Muscle layer of colon (tissue), 2 donors: ENCODE measurements at regions not wholly inside any gene's neighbourhood (a gene's known extent, or its start where the extent isn't known, plus 50 kb on each side); places are given as distances from the start of the nearest gene placed in this dataset.

Experiments used
- H3K27ac ChIP-seq: one replicate; pipeline ENCODE4 v1.7.0; 2013; ENCODE audit warnings: low read depth, mild to moderate bottlenecking, low read length, moderate library complexity
- H3K27me3 ChIP-seq, 2 donors: one replicate each; pipeline ENCODE4 v1.7.0; 2013; ENCODE audit warnings: low read length in 2 of 2, mild to moderate bottlenecking in 2 of 2; ENCODE audit not compliant: insufficient read depth in 2 of 2, control insufficient read depth in 1 of 2
- H3K36me3 ChIP-seq: one replicate; pipeline ENCODE4 v1.7.0; 2013; ENCODE audit warnings: mild to moderate bottlenecking, low read length; ENCODE audit not compliant: insufficient read depth
- H3K4me1 ChIP-seq: one replicate; pipeline ENCODE4 v1.7.0; 2013; ENCODE audit warnings: mild to moderate bottlenecking, low read length; ENCODE audit not compliant: insufficient read depth
- H3K4me3 ChIP-seq, 2 donors: one replicate each; pipeline ENCODE4 v1.7.0; 2013; ENCODE audit warnings: low read length in 2 of 2, low read depth in 1 of 2, mild to moderate bottlenecking in 1 of 2, moderate library complexity in 1 of 2
- H3K9ac ChIP-seq: one replicate; pipeline ENCODE4 v1.7.0; 2013; ENCODE audit warnings: low read length
- H3K9me3 ChIP-seq: one replicate; pipeline ENCODE4 v1.7.0; 2013; ENCODE audit warnings: mild to moderate bottlenecking, low read length
- donor health status: abdominal sarcoma.
- donor health status: Adenocarcinoma of cecum.

GRCh38 chr17:71399221-71399620, 721.6 kb upstream of the SOX9 start:
- Histone ChIP-seq H3K27ac (no peak overlapping the region), H3K36me3 (no peaks in the 10 kb centered on the region), H3K9ac (no peak overlapping the region), H3K9me3 (no peaks in the 10 kb centered on the region), H3K4me1 (no peaks in the 10 kb centered on the region), H3K4me3 (no peak overlapping the region), H3K27me3 (no peaks in the 10 kb centered on the region)

DNA sequence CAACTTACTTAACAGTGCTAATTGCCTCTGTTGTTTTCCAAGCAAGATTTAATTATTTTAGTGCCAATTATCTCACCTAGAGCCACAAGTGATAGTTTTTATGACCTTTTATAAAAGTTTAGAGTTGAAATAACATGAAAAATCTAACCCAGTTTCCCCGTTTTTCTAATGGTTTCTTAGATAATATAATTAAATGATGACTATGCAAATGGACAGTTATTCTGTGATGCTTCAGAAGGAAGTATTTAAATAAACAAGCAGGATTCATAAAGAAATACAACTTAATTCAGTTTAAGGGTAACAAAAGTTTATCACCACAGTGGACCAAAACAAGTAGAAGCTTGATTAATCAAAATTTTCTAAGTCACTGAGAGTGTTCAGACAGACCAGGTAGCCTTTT, 721.2 kb upstream of the SOX9 start:
- Histone ChIP-seq H3K9ac (no peak overlapping the region), H3K4me3 (no peak overlapping the region), H3K9me3 (no peaks in the 10 kb centered on the region), H3K27ac (no peak overlapping the region), H3K36me3 (no peaks in the 10 kb centered on the region), H3K4me1 (no peaks in the 10 kb centered on the region), H3K27me3 (no peaks in the 10 kb centered on the region)

- no peaks in the 10 kb centered on the region for H3K27me3 ChIP-seq
- no peaks in the 10 kb centered on the region for H3K36me3 ChIP-seq
- no peak overlapping the region for H3K27ac ChIP-seq
- H3K4me1 ChIP-seq: no peaks in the 10 kb centered on the region
- no peak overlapping the region for H3K9ac ChIP-seq
- H3K4me3 ChIP-seq: no peak overlapping the region
- H3K9me3 ChIP-seq: no peaks in the 10 kb centered on the region
These were observed 718.8 kb upstream of the SOX9 start for GRCh38 chr17:71402007-71402406.

GRCh38 chr17:71402661-71403141, 718.1 kb upstream of the SOX9 start:
- no peaks in the 10 kb centered on the region for H3K36me3 ChIP-seq
- H3K9ac ChIP-seq: no peak overlapping the region
- no peaks in the 10 kb centered on the region for H3K27me3 ChIP-seq
- no peak overlapping the region for H3K27ac ChIP-seq
- H3K9me3 ChIP-seq: no peaks in the 10 kb centered on the region
- no peaks in the 10 kb centered on the region for H3K4me1 ChIP-seq
- H3K4me3 ChIP-seq: no peak overlapping the region

GRCh38 chr17:71405101-71405500, 715.7 kb upstream of the SOX9 start:
- Histone ChIP-seq H3K9me3 (no peaks in the 10 kb centered on the region), H3K4me1 (no peaks in the 10 kb centered on the region), H3K9ac (no peak overlapping the region), H3K36me3 (no peaks in the 10 kb centered on the region), H3K4me3 (no peak overlapping the region), H3K27ac (no peak overlapping the region), H3K27me3 (no peaks in the 10 kb centered on the region)

DNA sequence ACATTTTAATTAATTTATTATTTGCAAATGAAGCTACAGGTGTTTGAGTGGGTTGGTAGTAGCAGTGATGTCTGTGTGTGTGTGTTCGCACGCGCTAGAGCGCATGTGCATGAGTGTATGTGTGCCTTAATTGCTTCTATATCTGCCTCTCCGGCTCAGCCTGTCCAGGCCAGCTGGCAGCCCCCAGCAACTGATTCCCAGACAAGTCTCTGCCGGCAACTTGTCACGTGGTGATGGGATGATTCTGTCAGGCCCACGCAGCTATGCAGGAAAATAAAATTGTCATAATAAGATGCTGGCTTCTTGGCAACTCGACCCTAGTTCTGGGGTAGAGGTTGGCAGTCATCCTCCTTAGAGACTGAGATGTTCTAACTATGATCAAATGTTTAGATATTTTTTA, 712.8 kb upstream of the SOX9 start:
- Histone ChIP-seq H3K36me3 (no peaks in the 10 kb centered on the region), H3K9ac (no peak overlapping the region), H3K27ac (no peak overlapping the region), H3K4me1 (no peaks in the 10 kb centered on the region), H3K27me3 (no peaks in the 10 kb centered on the region), H3K9me3 (no peaks in the 10 kb centered on the region), H3K4me3 (no peak overlapping the region)

- no peaks in the 10 kb centered on the region for H3K9me3 ChIP-seq
- H3K4me1 ChIP-seq: no peaks in the 10 kb centered on the region
- no peak overlapping the region for H3K4me3 ChIP-seq
- no peak overlapping the region for H3K27ac ChIP-seq
- no peaks in the 10 kb centered on the region for H3K36me3 ChIP-seq
- no peaks in the 10 kb centered on the region for H3K27me3 ChIP-seq
- no peak overlapping the region for H3K9ac ChIP-seq
These were observed 711.7 kb upstream of the SOX9 start for GRCh38 chr17:71409137-71409536.

- Histone ChIP-seq H3K9ac (no peak overlapping the region), H3K27ac (no peak overlapping the region), H3K36me3 (no peaks in the 10 kb centered on the region), H3K4me3 (no peak overlapping the region), H3K9me3 (no peaks in the 10 kb centered on the region), H3K27me3 (no peaks in the 10 kb centered on the region), H3K4me1 (no peaks in the 10 kb centered on the region)
These were observed 711.1 kb upstream of the SOX9 start for GRCh38 chr17:71409712-71410111.

GRCh38 chr17:71412803-71413202, 708.0 kb upstream of the SOX9 start:
- Histone ChIP-seq H3K27ac (no peak overlapping the region), H3K9ac (no peak overlapping the region), H3K4me1 (no peaks in the 10 kb centered on the region)

GRCh38 chr17:71413935-71414334, 706.9 kb upstream of the SOX9 start:
- H3K27me3 ChIP-seq: no peaks in the 10 kb centered on the region
- H3K36me3 ChIP-seq: no peaks in the 10 kb centered on the region
- no peak overlapping the region for H3K4me3 ChIP-seq
- no peaks in the 10 kb centered on the region for H3K9me3 ChIP-seq
- H3K4me1 ChIP-seq: no peaks in the 10 kb centered on the region
- H3K9ac ChIP-seq: no peak overlapping the region
- H3K27ac ChIP-seq: no peak overlapping the region

More at GRCh38 chr17:71412803-71413202, 708.0 kb upstream of the SOX9 start:
- H3K4me3 ChIP-seq: no peak overlapping the region
- no peaks in the 10 kb centered on the region for H3K9me3 ChIP-seq
- no peaks in the 10 kb centered on the region for H3K27me3 ChIP-seq
- H3K36me3 ChIP-seq: no peaks in the 10 kb centered on the region

- Histone ChIP-seq H3K4me1 (no peaks in the 10 kb centered on the region), H3K9ac (no peak overlapping the region), H3K9me3 (no peaks in the 10 kb centered on the region), H3K27me3 (no peaks in the 10 kb centered on the region), H3K4me3 (no peak overlapping the region), H3K36me3 (no peaks in the 10 kb centered on the region), H3K27ac (no peak overlapping the region)
These were observed 703.7 kb upstream of the SOX9 start for GRCh38 chr17:71417142-71417541.

GRCh38 chr17:71422968-71423367, 697.9 kb upstream of the SOX9 start:
- no peak overlapping the region for H3K27ac ChIP-seq
- H3K4me1 ChIP-seq: no peaks in the 10 kb centered on the region
- H3K4me3 ChIP-seq: no peak overlapping the region
- H3K36me3 ChIP-seq: no peaks in the 10 kb centered on the region
- no peaks in the 10 kb centered on the region for H3K27me3 ChIP-seq
- no peak overlapping the region for H3K9ac ChIP-seq
- no peaks in the 10 kb centered on the region for H3K9me3 ChIP-seq
